HTR-8/SVneo (cell line): ENCODE measurements at regions not wholly inside any gene's neighbourhood (a gene's known extent, or its start where the extent isn't known, plus 50 kb on each side); places are given as distances from the start of the nearest gene placed in this dataset.

Experiments used
- DNase-seq: peaks from one replicate; pipeline ENCODE4 v3.0.0; 2011; ENCODE audit warnings: low spot score, mixed read lengths; ENCODE audit not compliant: insufficient read length
- FAIRE-seq: peaks from 2 replicates; lab custom pipeline; 2011; peaks lifted over from hg19 to GRCh38; lab: Jason Lieb, UNC

DNA sequence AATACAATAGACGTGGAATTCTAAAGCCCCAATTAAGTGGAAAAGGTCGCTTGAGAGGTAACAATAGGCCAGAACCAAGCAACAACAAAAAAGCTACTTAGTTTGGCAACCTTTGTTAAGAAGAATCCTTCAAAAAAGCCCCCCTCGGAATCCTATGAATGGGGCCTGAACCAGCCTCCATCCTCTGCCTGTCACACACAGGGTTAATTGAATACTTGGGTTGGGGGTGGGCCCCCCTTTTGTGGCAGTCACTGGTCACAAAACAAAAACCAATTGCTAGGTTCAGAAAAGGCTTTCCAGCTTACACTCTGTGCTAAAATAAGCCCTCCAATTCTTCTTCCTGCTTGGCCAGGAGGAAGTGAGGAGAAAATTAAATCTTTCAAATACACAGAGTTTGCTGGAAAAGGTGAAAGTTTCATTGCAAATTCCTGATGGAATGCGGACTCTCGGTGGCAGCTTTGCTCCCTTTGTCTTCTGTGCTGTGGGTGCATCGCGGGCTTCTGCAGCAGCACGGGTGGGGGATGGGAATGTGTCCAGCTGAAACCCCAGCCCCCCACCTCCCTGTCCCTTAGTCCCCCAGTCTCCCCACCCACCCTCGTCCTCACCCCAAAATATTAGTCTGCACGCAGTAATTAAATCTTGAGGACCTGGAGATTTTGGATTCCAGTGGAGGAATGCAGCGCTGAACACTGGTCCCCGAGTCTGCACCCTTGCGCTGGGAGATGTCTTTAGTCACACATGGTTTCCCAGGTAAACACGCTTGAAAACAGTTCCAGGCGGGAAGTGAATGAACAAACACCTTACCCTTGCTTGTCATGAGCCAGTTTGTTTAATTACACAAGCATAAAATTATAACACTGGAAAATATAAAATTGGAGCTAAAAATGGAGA, 254.3 kb downstream of the SOX11 start:
- FAIRE-seq, result no peak
- DNase-seq, result no peak

DNA sequence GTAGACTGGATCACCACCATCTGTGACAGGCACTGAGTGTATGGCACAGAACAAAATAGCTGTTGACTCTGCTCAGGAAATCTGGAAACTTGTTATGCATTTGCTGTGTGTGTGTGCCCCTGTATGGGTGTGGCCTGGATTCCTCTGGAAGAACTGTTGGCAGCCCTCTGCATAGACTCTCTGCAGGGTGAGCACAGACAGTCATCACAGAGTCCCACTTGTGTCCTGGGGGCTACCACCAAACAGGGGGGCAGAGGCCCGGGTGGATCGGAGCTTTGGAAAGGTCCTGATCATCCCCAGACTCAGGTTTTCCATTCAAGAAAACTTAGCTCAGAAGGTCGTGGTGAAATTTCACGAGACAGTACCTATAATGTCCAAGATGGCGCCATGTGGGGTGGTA, 258.6 kb downstream of the SOX11 start:
- no peak for FAIRE-seq
- no peak for DNase-seq

- no peak for FAIRE-seq
- no peak for DNase-seq
Observed at GRCh38 chr2:5951471-5951870, 259.3 kb downstream of the SOX11 start.

DNA sequence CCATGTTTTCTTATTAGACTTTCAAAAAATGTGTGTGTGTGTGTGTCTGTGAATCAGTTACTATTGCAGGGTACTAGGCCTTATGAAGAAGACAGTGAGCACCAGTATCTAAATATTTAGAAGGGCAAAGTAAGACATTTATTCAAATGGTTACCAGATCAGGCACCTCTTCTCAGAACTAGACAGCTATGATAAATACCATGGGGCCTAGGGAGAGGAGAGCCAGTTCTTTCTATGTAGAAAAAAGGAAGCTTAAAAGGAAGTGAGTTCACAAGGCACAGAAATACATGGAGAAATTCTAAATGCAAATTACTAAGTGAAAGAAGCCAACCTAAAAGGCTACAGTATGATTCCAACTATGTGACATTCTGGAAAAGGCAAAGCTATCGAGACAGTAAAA, 261.3 kb downstream of the SOX11 start:
- no peak for DNase-seq
- FAIRE-seq, result no peak

- FAIRE-seq, result no peak
- DNase-seq, result no peak
Observed at GRCh38 chr2:5954509-5954908, 262.3 kb downstream of the SOX11 start.

GRCh38 chr2:5955921-5956320, 263.7 kb downstream of the SOX11 start:
- no peak for FAIRE-seq
- no peak for DNase-seq

GRCh38 chr2:5959836-5960820, 267.9 kb downstream of the SOX11 start:
- DNase-seq, result no peak
- no peak for FAIRE-seq

- DNase-seq, result no peak
- FAIRE-seq, result no peak
Observed at GRCh38 chr2:5967506-5967905, 275.3 kb downstream of the SOX11 start.

DNA sequence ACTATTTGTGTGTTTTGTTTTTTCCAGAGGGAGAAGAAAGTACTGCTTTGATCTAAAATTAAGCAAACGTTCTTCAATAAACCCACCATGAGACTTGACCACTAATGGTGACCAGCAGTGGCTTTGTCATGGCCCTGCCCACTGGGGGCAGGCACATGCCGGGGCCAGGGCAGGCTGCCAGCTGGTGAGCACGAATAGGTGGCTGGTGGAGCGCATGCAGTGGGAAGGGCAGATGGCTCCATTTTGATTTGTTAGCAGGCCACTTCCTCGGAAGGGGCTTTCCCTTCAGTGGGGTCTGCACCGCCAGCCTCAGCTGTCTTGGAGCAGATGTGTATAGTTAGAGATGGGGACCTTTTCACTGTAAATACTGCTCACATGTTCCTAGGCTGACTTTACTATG, 277.1 kb downstream of the SOX11 start:
- no peak for FAIRE-seq
- DNase-seq, result no peak

GRCh38 chr2:5970347-5970746, 278.2 kb downstream of the SOX11 start:
- DNase-seq, result no peak
- no peak for FAIRE-seq

DNA sequence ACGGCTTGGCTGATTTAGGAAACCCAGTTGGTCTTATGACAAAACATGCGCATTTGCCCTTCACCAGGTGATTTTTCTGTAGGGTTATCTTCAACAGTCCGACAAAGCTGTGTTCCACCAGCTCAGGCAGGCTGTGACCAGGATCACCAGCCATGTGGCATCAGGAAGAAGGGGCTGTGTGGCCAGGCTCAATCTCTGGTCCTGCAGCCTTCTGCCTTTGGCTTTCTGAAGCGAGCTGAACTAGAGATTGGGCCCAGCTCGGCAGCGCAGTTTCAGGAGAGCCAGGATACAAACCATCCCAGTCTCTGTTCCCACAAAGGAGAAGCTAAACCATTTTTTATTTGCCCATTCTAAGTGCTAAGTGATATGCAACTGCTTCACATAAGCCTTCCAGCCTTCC, 282.3 kb downstream of the SOX11 start:
- no peak for DNase-seq
- no peak for FAIRE-seq

DNA sequence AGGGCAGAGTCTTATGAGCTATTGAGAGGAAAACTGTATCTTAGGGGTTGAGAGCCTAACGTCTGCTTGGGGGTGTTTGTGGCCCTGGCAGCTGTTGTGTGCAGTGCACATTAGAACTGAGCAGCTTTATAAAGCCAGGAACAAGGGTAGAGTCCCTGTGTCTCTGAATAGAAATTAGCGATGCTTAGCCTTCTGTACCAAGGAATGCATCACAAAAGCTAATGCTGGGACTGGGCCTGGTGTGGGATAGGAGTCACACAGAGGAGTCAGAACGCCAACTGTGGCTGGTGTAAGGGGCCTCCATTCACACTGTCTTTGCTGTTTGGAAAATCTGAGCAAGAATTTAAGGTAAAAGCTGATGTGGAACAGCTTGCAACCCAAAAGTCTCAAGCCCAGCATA, 283.2 kb downstream of the SOX11 start:
- no peak for DNase-seq
- no peak for FAIRE-seq

DNA sequence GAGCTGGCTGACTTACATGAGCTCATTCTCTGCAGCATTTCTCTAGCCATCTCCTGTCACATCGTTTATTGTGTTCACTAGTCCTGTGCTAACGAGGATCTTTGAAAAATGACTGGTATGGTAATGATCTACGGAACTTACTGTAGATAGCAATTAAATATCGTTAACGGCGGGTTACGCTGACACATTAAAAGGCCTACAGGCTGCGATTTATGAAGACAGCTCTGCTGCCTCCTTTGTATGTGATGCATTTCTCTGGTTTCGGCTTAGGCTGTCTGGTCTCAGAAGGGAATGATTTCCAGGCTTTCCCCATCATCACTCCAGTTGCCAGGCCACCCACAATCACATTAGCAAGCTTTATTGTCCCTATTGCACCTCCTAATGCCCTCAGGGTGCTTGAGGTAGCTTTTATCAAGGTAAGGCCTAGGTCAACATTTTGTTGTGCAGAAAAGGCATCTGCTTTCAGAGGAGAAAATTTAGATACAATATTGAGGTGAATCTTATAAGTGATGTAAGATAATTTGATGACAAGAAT, 284.4 kb downstream of the SOX11 start:
- FAIRE-seq (no peak), DNase-seq (no peak)

- DNase-seq (no peak), FAIRE-seq (no peak)
Observed at GRCh38 chr2:5977477-5977876, 285.3 kb downstream of the SOX11 start.

- FAIRE-seq (no peak), DNase-seq (no peak)
Observed at GRCh38 chr2:5978131-5978751, 286.1 kb downstream of the SOX11 start.

DNA sequence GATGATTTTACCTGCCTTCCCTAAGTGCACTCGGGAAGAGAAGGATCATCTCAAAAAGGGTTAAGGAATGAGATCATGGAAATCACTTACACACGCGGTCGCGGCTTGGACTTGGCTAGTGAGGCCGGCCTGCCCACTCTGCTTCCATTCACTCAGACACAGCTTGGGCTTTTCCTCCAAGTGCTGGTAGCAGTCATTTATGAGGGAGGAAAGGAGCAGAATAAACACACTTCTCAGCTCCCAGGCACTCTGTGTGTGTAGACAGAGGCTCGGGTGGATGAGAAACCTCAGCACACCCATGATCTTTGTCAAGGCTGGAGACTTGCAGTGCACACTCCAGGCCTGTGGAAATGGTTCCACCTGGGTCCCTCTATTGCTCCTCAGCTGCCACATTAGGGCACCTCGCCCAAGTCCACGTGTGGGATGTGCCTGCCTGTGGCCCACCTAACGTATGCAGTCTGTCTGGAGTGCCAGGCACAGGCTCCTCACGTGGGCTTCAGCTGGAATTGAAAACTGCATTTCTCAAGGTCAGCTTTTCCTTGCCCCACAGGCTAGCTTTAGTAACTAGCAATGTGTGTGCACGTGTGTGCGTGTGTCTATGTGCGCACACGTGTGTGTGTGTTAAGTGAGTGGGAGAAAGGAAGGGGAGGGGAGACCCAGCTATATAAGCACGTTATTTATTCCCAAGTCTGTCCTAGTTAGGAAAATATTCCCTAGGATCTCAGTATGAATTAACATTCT, 288.4 kb downstream of the SOX11 start:
- no peak for FAIRE-seq
- no peak for DNase-seq

DNA sequence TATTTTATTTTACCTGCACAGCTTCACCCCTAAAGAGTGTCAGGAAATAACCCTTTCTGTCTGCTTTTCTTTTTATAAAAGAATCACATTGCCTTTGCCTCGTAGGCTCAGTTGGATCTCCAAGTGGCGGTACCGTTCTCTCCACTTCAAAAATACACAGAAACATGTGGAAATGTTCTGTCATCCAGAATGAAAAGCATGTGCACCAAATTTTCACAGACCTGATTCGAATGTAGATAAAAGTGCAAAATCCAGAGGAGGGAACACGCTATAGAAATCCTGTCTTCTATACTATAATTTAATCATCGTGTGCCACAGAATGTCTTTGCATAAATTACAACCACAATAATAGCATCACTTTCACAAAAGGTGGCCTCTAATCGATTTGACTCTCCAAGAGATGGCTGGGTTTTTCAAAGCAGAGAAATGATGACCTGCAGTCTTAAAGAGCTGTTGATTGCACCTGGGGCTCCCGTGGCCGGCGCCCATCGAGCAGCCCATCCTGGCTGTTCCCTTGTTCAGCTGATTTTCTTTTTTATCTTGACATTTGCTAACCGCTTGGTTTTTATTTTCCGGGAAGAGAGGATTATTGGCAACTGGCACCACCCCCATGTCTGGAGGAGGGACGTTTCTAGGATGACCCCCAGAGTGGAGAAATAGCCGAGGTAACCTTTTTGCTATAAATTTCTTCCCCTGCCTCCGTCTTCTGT, 290.2 kb downstream of the SOX11 start:
- FAIRE-seq (no peak), DNase-seq (no peak)

DNA sequence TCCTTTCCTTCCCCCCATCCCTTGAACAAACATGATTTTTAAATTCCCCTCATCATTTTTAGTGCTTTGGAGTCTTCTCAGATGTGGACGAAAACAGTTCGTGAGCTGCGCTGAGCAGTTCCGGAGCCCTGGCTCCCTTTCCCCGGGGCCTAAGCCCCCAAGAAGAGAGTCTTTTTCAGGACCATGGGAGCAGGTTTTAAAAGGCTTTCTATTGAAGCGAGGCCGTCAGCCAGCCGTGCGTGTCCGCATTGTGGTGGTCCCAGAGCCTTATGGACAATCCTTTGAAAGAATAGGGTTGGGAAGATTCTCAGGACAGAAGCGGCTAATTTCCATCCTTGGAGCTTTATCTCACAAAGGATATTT, 290.7 kb downstream of the SOX11 start:
- DNase-seq (no peak), FAIRE-seq (no peak)
